ENCODE measurements at regions not wholly inside any gene's neighbourhood (a gene's known extent, or its start where the extent isn't known, plus 50 kb on each side); places are given as distances from the start of the nearest gene placed in this dataset.
"Not testable (repeated sequence)": the region's sequence is repeated elsewhere in the genome, so short reads cannot be mapped to it uniquely, and the experiment has no call there.

DNA sequence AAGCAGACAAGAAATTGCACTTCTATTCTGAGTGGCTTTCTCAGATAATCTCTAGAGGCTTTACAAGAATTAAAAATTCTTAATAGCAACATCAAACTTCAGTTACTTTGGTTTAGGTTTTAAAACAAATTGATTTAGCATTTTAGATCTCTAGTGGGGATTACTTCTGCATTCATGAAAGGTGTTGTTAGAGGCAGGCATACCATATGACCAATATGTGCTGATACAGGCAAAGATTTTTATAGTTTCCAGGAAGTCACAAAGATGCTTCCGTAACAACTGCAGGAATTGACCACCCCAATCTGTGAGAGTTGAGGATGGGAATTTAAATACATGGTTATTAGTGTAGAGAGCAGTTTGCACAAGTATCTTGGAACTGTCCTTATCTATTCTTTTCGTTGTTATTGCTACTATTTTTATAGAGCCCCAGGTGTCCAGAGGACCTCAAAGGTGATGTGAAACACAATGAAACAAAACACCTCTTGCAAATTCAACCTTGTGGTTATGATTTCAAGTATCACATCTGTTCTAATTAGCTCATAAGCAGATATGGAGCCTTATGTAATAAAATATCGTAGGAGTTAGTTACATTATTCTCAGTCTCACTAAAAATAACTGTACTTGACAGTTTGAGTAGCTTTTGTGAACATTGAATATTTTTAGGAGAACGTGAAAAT lies 512.7 kb upstream of the ADGRL4 start:
- peak in 1 of 2 experiments; percentile 49 for DNase-seq

DNA sequence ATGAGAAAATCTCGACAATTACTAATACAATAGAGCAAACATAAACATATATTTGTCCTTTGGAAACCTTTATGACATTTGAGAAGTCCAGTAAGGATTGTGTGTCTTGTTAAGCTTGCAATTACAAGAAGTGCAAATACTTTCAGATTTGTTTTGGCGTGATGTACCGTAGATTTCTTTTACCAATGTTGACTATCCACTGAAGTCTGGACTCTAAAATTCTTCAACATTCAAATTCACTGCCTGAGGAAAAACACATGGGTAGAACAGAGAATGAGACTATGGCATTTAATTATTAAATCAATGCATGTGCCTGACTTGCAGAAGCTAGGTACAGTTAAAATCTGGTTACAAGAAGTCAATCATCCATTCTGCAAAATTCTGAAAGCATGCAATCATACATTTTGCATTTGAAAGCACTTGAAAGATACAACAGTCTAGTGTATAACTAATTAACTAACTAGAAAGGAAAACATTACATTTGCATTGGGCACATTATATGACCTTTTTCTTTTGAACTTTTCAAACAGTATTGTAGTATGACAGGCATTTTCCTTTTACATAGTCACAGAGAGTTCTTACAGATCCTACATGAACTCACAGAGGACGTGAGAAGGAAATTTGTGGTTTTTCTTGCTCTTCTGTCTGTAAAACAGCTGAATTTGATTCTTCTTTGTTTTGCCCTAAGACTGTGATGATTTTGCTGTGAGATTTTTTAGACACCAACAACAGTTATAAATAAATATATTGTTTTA lies 511.1 kb upstream of the ADGRL4 start:
- no peak for DNase-seq

DNA sequence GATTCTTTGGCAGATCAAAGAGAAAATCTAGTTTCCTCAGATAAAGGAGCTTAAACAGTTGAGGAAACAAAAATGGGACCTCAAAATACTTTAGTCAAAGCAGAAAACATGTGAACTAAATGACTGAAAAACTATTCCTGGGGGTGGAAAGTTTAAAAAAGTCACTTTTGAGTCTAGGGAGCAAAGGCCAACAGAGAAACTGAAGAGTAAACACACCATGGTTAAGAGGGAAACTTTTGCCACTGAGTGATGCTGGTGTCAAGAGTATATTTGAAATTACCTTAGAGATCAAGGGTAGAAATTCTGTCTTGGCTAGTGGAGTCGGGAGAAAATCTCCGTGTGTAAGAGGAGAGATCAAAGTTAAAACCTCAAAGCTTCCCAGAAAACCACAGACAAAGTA lies 501.2 kb upstream of the ADGRL4 start:
- no peak for DNase-seq

DNA sequence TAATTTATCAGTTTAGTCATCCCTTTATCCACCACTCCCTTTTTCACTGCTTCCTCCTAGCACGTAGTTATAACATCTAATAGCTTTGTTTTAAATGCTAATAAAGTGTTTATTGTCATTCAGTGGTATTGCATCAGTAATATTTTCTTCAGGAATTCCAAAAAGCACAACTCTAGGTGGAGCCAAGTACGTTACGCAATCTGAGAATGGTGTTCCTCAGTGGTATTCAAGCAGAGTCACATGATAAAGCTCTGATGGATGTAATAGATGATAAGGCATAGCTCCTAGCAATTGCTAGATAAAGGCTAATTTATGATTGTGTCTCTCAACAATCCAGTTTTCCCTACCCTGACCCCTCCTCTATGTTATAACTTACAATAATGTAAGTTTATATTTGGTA lies 494.6 kb upstream of the ADGRL4 start:
- DNase-seq = no peak

DNA sequence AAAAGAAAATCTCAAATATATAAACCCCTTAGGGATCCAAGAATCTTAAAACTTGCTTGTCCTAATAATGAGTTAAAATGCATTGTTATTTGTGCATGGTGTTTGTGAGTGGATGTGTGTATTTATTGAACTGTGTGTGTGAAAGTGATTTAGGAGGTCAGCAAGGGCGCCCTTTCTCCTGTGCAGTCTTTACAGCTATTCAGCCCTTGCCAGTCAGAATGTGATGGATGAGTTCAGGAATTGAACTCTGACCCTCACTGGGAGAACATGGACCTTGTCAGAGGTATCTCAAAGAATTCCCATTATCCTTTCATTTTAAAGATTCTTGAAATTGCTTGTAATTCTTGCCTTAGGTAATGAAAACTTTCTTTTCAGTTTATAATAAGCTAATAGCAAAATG lies 493.0 kb upstream of the ADGRL4 start:
- DNase-seq = no peak

DNA sequence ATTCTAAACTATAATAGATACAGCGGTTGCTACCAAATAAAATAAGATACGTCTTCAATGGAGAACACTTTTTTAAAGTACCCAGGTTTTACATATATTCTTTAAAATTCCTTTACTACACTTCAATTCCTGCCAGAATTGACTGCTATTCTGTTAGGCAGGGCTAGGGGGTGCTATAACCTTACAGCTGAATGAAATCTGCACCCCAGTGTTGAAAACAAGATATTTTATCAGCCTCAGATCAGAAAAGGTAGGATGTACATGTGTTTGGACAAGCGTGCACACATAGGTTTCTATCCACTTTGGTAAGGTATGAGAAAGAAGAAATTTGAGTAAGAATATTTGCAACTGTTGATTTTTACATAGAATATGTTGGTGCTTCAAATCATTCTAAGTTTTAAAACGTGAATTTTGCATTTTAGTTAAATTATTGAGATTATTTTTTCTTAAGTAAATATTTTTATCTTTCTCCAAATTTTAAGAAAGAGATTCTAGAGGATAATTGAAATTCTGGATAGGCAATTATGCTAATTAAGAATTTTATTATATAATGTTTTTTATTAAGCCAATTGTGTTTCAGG lies 490.8 kb upstream of the ADGRL4 start:
- DNase-seq = peak in 1 of 2 experiments; percentile 55

DNA sequence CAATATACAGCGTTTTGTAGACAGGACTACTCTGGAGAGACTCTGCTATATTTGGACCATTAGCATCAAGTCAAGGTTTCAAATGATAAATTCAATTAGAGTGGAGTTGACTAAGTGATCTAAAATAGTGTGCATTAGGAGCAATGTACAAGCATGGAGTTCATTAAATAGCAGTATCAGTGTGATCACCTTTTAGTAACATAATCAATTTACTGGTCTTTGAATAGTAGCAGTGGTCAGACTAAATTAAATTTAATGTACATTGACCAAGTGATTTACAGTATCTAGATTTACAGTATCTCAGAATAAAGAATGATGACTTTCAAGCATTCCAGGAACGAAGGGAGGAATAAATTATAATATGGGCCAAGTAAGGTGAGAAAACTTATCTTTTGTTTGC lies 489.6 kb upstream of the ADGRL4 start:
- no peak for DNase-seq

DNA sequence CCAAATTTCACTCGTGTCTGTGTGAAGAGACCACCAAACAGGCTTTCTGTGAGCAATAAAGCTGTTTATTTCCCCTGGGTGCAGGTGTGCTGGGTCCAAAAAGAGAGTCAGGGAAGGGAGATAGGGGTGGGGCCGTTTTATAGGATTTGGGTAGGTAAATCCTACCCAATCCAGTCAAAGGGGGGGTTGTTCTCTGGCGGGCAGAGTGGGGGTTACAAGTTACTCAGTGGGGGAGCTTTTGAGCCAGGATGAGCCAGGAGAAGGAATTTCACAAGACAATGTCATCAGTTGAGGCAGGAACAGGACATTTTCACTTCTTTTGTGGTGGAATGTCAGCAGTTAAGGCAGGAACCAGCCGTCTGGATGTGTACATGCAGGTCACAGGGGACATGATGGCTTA lies 487.2 kb upstream of the ADGRL4 start:
- not testable (repeated sequence) for DNase-seq

DNA sequence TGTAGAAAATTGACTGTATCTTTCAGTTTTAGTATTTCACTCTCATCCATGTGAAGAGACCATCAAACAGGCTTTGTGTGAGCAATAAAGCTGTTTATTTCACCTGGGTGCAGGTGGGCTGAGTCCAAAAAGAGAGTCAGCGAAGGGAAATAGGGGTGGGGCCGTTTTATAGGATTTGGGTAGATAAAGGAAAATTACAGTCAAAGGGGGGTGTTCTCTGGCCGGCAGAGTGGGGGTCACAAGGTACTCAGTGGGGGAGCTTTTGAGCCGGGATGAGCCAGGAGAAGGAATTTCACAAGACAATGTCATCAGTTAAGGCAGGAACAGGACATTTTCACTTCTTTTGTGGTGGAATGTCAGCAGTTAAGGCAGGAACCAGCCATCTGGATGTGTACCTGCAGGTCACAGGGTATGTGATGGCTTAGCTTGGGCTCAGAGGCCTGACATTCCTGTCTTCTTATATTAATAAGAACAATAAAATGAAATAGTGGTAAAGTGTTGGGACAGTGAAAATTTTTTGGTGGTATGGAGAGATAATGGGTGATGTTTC lies 482.1 kb upstream of the ADGRL4 start:
- DNase-seq = not testable (repeated sequence)

DNA sequence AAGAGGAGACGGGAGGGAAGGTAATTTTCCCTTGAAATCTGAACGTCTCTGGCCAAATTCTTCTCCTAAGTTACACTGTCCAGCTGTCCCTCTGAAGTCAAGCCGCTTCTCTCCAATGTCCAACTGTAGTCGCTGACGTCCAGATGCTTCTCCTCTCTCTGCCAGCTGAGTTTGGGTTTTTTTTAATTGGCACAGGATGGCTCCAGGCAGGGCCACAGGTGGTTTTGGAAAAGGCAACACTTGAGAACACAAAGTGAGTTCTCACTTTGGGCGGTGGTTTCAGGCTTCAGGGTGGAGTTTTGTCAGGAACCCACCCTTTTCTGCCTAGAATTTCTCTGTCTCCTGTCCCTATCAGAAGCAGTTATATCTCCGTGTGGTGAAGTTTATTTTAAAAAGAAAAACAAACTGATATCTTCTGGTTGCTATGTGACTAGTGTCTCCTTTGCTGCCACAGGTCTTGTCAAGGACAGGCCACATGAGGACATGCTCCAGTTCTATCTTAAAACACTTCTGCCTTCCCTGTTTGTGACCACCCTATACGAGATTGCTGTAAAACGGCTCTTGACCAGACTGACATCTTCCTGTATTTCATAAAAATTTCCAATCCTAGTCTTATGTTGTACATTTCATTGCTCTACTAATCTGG lies 472.3 kb upstream of the ADGRL4 start:
- DNase-seq = no peak

DNA sequence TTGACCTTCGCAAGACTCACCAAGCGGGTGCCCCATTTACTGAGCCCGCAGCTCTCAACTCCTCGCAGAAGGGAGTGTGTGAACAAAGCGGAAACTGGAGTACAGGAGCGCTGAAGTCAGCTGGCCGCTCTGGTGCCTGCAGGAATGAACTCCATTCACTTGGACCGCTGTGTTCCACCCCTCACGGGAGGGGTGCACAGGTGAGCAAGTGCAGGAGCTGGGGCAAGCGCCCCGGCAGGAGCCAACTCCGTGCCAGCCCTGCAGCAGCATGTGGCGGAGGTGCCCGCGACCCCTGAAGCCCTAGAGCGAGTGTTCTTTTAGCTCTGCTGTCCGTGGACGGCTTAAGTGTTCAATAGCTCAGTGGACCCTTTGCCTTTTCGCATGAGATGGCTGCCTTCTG lies 471.6 kb upstream of the ADGRL4 start:
- no peak for DNase-seq

DNA sequence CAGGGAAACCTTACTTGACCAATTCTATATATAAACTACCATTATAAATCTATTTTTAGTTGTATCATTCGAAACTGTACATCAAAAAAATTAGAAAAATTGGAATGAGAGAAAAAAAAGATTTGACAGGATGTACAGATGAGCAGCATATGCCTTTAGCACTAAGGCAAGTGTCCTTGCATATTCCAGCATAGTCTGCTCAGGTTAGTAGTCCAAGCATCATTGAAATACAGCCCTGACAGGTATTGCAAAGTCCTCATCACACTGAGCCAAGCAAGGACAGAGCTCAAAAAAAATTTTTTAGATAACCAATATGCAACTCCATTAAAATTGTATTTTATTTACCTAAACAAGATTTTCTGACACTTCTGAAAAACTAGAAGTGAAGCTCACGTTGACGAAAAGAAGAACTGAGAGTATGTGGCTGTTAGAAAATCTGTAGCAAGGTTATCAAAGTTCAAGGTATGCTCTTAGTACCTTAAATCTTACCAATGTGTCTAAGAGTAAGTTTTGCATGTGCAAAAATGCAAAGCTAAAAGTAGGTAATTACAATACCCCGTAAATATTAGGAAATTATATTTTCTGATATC lies 465.6 kb upstream of the ADGRL4 start:
- DNase-seq = no peak

DNA sequence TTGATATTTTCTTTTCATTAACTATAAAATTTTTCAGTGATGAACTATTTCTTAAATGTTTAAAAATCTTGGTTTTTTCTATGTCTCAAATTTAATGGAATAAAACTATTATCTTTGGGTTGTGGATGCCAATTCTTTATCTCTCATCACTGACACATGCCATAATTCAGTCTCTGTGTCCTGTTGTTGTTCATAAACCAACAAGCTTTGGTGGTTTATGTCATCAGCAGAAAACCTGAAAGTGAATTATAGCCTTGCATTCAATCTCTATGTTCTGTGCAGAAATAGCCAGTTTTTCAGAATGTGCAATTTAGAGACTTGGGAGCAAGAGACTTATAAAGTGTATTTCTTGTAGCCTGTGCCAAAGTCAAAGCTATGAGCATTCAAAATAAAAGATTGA lies 462.6 kb upstream of the ADGRL4 start:
- DNase-seq = no peak

DNA sequence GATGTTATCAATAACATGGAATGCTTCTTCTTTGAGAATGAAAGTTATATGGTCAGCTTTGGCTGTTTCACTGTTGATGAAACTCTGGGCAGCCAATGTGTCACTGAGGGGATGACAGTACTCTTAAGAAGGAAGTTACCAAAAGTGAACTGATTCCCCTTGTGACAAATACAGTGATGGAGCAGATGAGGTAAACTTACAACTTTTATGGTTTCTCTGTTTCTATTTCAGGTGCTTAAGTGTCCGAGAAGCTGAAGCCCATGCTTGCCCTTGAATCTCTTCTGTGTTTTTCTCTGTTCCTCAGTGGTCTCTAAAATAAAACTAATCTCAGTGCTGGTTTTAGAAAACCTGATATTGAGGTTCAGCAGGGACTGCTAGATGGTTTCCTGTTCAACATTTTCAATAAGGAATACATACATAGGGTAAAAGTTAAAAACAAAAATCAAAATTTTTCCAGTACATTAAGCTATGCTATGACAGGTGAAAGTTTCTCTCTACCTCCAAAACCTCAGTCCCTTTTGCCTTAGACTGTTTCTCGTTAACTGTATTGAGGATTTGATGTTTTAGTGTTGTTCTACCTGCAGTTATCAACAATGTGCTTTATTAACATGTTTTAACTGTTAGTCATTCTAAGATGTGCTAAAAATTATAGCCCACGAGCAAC lies 454.4 kb upstream of the ADGRL4 start:
- no peak for DNase-seq

DNA sequence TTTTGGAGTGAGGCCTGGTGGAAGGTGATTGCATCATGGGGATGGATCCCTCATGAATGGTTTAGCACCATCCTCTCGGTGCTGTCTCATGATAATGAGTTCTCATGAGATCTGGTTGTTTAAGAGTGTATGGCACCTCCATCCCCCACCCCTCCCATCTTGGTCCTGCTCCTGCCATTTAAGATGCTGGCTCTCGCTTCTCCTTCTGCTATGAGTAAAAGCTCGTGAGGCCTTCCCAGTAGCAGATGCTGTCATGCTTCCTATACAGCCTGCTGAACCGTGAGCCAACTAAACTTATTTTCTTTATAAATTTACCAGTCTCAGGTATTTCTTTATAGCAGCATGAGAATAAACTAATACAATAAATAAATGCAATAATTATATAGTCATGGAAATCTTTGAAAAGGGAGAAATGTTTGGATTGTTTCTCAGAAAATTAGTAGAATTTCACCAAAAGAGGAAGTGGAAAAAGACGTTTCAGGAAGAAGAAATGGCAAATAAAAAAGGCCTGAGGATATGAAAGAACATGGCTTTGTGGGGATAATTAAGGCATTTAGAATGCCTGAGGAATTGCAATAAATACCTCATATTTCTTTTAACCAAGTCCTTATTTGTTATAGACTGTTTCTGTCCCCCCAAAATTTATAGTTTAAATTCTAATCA lies 451.2 kb upstream of the ADGRL4 start:
- DNase-seq = no peak

DNA sequence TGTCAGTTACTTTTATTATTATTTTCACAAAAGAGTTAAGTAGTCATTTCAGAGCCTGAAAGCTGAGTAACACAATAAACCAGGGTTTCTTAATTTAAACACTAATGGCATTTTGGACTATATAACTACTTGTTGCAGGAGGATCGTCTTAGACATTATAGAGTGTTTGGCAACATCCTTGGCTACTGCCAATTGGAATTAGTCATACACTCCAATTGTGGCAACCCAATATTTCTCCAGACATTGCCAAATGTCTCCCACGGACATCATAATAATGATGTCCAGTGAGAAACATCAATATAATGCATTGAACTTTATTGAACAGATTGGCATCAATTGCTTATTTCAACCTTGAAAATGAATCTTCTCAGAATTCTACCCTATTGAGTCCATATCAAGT lies 441.9 kb upstream of the ADGRL4 start:
- no peak for DNase-seq

DNA sequence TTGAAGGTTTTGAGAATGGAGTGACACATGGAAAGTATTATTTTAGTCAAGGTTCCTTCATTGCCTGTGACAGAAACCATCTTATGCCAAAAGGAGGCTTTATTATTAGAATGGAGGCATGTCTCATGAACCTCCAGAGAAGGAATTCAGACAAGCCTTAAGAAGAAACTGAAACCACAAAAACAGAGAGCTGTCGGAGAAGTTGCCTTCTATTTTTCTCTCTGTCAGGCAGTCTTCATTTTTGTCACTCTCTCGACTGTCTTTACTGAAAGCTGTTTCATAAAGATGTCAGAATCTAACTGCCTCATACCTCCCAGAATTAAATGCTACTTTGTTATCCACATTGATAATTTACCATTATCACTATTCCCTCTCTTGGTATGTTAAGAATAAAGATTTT lies 434.7 kb upstream of the ADGRL4 start:
- no peak for DNase-seq

DNA sequence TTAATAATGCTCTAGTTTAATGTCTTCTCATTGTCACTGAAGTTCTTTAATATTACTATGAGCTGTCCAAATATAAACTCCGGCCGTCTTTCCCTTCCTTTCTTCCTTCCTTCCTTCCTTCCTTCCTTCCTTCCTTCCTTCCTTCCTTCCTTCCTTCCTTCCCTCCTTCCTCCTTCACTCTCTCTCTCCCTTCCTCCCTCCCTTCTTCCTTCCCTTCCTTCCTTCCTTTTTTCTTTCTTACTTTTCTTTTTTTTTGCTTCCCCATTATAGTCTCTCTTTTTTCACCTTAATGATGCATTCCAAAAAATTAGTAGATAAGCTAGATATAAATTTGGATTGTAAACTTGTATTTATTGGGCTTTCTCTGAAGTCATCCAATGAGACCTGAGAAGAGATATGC lies 431.0 kb upstream of the ADGRL4 start:
- no peak for DNase-seq

DNA sequence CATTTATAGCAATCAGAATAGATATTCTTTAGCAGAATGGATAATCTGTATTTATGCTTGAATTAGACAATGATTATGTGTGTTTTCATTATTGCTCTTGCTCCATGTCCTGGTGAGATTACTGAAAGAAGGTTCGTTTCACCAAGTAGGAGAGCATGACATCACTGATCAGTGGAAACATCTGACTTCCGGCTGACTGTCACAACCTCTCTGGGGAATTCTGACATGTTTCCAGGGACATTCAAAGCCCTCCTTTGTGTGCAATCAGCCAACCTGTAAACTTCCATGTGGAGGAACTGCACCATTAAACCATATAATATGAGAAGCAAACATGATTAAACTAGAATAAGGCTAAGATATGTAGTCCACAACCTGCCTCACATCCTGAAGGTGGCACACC lies 424.8 kb upstream of the ADGRL4 start:
- no peak for DNase-seq

DNA sequence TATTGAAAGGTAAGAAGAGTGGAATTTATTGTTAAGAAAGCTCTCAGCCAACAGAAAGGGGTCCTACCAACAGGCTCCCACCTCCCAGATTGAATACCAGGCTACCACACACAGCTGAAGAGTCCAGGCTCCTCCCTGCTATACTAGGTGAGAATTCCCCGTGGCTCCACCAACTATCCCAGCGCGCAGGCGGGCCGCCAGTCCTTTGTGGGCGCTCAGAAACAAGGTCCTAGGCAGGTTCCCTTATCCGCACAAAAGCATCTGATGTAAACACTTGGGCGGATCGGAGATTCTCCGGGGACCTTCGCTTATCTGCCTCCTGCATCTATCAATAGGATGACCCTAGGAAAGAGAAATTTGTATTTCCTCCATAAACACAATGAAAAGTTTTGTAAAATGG lies 423.9 kb upstream of the ADGRL4 start:
- DNase-seq = no peak

DNA sequence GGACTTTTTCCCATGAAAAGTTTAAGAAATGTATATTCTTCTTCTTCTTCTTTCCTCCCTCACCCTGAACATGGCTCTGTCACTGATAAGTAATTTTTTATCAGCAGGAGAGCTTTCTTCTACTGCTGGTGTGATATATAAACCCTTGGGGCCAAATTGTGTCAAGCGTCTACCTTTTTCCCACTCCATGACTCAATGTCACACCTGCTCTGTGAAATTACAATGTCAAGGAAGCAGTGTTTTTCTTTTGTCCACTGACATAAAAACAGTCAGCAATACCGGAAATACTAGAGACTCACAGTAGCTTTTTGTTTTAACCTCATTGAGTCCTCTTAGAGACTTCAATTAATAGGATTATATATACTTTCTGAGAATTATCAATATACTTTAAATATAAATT lies 416.2 kb upstream of the ADGRL4 start:
- DNase-seq = no peak

DNA sequence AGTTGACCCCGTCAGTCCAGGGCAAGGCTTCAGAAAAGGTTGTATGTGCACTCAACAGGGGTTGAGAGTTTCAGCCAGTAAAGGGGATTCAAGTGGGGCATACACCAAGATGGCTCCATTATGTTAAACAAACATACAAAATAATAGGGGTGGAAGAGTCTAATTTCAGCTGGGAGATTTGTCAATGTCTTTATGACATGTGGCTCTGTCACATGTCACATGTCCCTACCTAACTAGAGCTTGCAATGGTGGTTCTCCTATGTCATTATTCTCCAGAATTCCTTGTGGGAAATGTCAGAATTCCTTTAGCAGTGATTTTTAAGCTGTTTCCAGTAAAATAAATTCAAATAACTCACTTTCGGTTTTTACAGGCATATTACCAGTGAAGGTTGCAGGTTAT lies 392.0 kb upstream of the ADGRL4 start:
- DNase-seq = no peak

All from NCI-H524 (cell line).